GM21723 (cell line): ENCODE measurements at regions not wholly inside any gene's neighbourhood (a gene's known extent, or its start where the extent isn't known, plus 50 kb on each side); places are given as distances from the start of the nearest gene placed in this dataset.

ENCODE experiments used
- ATAC-seq: cut with Tn5 transposase; IDR thresholded peaks from one replicate; pipeline ENCODE4 v1.9.1; 2021; ENCODE audit warnings: mild to moderate bottlenecking, moderate library complexity; ENCODE audit not compliant: unreplicated experiment

DNA sequence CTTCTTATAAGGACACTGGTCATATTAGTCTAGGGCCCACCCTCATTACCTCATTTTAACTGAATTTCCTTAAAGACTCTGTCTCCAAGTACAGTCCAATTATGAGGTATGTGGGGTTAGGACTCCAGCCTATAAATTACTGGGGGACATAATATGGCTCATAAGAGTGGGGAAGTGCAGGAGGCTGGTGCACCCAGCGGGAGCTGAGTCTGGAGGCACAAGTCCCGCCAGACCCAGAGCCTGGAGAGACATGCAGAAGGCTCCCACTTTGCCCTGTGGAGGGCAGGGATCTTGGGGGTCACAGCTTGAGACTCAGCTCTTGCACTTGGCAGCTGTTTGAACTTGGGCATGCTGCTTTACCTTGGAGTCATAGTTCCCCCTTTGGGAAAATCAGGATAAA is 250.4 kb downstream of the RHOU start:
- ATAC-seq = no peak

DNA sequence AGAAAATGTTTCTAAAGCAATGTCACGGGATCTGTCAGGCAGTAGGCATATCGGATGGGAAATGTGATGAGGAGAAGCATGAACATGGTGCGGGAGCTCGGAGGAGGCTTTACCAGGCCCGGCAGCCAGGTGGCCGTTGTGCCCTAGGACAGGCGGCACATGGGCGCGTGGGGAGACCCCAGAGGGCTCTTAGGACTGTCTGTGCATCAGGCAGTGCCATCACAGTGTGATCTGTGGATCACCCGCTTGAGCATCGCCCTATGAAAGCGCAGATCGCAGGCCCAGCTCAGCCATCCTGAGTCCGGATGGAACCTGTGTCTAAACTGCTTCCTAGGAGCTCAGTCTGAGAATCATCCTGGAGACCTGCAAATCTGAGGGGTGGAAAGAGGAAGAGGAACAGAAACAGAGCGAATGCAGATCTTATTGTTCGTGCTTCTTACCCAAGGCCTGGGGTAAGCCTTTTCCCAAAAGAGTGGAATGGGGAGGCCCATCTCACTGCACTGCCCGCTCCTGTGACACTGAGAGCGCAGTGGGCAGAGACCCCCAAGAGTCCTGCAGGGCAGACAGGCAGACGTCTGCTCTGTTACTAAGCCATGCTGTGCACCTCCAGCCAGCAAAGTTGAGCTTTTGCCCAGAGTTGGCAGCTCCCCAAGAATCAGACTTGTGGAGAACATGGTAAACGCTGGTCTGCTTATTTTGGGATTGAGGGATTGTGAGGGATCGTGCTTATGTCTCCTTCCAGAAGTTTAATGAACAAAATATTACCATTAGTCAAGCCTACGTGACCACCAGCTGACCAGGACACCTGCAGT is 251.0 kb downstream of the RHOU start:
- no peak for ATAC-seq

DNA sequence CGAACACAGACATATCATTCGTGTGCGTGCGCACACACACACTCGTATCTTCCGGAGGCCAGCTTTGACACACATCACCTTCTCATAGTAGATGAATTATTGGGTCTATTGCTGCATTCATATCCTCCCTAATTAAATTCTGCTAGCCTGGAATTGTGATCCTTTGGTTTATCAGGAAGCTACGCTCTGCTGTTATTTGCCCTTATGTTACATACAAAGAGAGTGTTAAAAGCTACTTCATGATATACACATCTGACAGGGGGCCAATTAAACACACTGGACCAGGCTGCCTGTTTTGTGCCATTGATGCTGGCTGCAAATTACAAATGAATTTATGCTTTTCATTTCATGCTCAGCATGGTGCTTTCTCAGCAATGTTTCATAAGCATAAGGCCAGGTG is 252.0 kb downstream of the RHOU start:
- ATAC-seq = no peak

GRCh38 chr1:228987736-228988506 is 252.6 kb downstream of the RHOU start:
- no peak for ATAC-seq

- ATAC-seq = no peak
Observed at GRCh38 chr1:228988664-228989063, 253.4 kb downstream of the RHOU start.

GRCh38 chr1:228989176-228989575 is 253.9 kb downstream of the RHOU start:
- ATAC-seq = no peak

GRCh38 chr1:228989676-228989991 is 254.4 kb downstream of the RHOU start:
- ATAC-seq = no peak

- ATAC-seq = no peak
Observed at GRCh38 chr1:228989992-228990827, 254.9 kb downstream of the RHOU start.

GRCh38 chr1:228990906-228991569 is 255.8 kb downstream of the RHOU start:
- no peak for ATAC-seq

DNA sequence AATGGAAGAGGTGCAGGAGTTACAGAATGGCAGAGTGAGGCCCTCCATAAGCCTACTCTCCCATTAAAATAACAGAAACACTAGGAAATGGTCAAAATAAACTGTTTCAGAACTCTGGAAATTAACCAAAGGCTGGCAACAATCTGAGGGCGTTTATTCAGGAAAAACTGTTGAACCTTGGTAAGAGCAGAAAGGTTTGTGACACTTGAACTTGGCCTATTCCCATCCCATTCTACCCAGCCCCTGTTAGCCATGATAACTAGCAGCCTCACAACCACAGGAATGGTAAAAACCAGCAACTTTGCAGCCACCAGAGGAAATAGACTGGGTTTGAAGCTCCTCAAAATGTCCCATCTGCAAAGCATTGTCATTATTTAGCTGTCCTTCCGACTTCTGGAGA is 256.8 kb downstream of the RHOU start:
- ATAC-seq = no peak

DNA sequence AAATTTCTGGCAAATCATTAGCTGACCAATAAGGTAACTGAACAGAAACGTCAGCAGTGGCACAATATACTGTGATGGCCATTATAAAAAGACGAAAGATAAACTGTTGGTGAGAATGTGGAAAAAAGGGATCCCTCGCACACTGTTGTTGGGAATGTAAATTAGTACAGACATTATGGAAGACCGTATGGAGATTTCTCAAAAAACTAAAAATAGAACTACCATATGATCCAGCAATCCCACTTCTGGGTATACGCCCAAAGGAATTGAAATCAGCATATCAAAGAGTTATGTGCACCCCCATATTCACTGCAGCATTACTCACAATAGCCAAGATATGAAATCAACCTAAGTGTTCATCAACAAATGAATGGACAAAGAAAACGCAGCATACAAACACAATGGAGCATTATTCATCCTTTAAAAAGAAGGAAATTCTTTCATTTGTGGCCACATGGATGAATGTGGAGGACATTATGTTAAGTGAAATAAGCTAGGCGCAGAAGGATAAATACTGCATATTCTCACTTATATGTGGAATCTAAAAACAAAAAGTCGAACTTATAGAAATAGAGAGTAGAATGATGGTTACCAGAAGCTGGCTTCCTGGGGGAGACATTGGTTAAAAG is 257.7 kb downstream of the RHOU start:
- no peak for ATAC-seq

GRCh38 chr1:228994676-228995594 is 259.7 kb downstream of the RHOU start:
- no peak for ATAC-seq

GRCh38 chr1:228996281-228996680 is 261.0 kb downstream of the RHOU start:
- ATAC-seq = no peak

- no peak for ATAC-seq
Observed at GRCh38 chr1:228997721-228998144, 262.5 kb downstream of the RHOU start.

DNA sequence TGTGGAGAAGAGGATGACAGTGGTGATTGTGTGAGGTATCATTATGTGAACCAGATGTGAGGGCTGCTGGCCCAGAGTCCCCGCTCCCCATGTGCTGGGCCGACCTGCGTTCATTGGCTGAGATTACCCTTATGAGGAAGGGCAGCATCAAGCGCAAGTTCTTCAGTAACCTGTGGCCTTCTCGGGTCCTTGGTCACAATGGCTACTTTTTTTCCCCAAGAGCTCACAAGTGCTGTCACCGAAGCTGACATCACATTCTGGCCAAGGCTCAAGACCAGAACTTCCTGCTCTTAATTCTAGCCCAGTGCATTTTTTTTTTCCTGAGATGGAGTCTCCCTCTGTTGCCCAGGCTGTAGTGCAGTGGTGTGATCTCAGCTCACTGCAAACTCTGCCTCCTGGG is 262.9 kb downstream of the RHOU start:
- ATAC-seq = no peak

DNA sequence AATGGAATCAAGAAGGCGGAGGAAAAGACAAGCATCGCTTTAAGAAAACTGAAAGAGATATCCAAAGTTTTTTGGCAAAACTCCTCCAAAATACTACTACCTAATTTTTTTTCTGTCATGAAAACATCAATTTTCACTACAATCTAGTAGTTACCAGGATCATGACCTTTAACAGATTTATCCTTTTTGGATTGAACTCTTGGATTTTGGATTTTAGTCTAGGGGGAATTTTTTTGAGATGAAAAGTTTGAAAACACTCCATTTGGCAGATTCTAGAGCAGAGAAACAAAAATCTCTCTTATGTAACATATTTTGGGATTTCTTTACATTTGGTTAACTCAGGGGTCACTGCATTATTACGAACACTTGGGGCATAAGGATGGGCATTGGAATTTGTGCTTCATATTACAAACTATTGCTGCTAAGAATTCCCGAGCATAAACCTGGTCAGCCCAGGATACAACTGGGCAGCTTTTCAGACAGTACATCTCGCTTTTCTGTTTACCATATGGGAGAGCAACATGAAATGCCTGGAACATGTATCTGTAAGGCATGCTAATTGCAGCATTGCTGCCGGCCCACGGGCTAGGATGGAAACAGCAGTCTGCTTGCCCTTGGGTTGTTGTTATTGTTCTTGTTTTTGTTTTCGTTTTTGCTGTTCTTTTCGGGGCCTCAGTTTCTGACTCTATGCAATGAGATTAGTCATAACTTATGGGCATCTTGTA is 264.3 kb downstream of the RHOU start:
- no peak for ATAC-seq

DNA sequence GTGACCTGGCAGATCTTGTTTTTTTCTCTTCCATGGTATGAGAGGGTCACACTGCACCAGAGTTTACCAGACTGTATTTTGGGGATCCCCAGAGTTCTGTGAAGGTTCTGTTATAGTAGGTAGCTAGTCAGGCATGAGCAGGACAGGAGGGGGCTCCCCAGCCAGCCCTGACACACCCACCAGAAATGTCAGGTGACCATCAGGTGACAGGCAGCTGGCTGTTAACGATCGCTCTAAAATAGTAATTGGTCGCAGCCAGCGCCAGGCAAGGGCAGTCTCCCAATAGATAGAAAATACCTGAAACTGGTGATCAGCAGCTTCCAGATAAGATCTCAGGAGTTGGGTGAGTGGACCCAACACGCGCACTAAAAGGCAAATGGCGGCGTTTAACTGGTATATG is 264.9 kb downstream of the RHOU start:
- no peak for ATAC-seq

DNA sequence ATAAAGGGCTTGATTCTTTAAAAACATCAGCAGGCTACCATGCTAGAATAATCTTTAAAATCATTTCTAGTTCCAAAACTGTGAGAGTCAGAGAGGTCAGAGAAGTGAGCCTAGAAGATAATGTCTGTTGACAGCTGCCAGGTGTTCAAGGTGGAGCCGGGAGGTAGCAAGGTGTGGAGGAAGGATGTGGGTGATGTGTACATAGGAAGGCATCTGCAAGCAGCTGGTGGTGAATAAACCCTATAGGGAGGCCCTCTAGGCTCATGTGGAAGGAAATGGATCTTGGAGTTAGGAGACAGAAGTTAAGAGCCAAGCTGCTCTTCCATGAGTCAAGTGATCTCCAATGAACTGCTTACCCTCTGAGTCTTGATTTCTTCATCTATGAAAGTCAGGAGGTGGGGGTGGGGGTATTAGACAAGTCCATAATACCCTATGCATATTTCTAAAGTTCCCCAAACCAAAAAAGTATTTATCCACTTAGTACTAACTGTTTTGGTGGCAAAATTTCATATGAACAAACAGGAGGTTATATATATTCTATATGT is 266.3 kb downstream of the RHOU start:
- no peak for ATAC-seq

- no peak for ATAC-seq
Observed at GRCh38 chr1:229002037-229002436, 266.8 kb downstream of the RHOU start.
